Psoas muscle (tissue), 7 donors: ENCODE measurements at regions not wholly inside any gene's neighbourhood (a gene's known extent, or its start where the extent isn't known, plus 50 kb on each side); places are given as distances from the start of the nearest gene placed in this dataset.

Experiments
- ATAC-seq, 4 donors: fragments of 200-7000 bp; cut with Tn5 transposase; one replicate each; pipeline ENCODE4 v1.9.1; 2020; ENCODE audit warnings: moderate library complexity in 3 of 4, mild to moderate bottlenecking in 2 of 4
- DNase-seq, 2 donors: peaks; one replicate each; pipeline ENCODE4 v3.0.0-alpha.2; 2020
- H3K27ac ChIP-seq: fragments of 200-600 bp; one replicate; pipeline ENCODE4 v1.8.0; 2022
- H3K27me3 ChIP-seq, 3 donors: fragments of 200-600 bp in 1 of 3; one replicate each; pipeline versions ENCODE4 v1.6.1 to v1.8.0; 2013 to 2022; ENCODE audit warnings: low read length in 2 of 3, mild to moderate bottlenecking in 2 of 3, moderate library complexity in 1 of 3; ENCODE audit not compliant: insufficient read depth in 3 of 3
- H3K36me3 ChIP-seq, 2 donors: fragments of 200-600 bp in 1 of 2; one replicate each; pipeline versions ENCODE4 v1.6.1 to v1.8.0; 2013 to 2022; ENCODE audit warnings: low read depth in 1 of 2, mild to moderate bottlenecking in 1 of 2, moderate library complexity in 1 of 2; ENCODE audit not compliant: insufficient read depth in 1 of 2
- H3K4me1 ChIP-seq: fragments of 200-600 bp; one replicate; pipeline ENCODE4 v1.8.0; 2022
- H3K4me3 ChIP-seq: fragments of 200-600 bp; one replicate; pipeline ENCODE4 v1.8.0; 2022; ENCODE audit warnings: mild to moderate bottlenecking
- H3K9me3 ChIP-seq: fragments of 200-600 bp; one replicate; pipeline ENCODE4 v1.8.0; 2022
- CTCF ChIP-seq: fragments of 200-600 bp; IDR thresholded peaks from one replicate; pipeline ENCODE4 v1.8.0; 2022; ENCODE audit warnings: antibody characterized with exemption
- WGBS, 3 donors: extraction: QIAGEN DNeasy Blood & Tissue Kit; methylation state at CpG; one replicate each; pipeline versions ENCODE4 v1.1.6 to v1.1.7; 2013; 5-methylcytosine and 5-hydroxymethylcytosine counted together
- intact Hi-C, 2 donors: fragments of 100-400 bp; cut with DNase I; formaldehyde crosslinking; loops; one replicate each; pipeline versions ENCODE4 v1.11.0 to v1.14.2; 2022
- donor health status: healthy with polysubstance abuse.
- donor health status: DM: no; HTN: no; CAD: no; lungs with moderate emphysema.
- donor health status: Bipolar disorder and iron deficiency.
- donor health status: healthy.
- donor health status: DM: yes; HTN: yes; CAD: no.
- donor health status: DM: no; HTN: no; CAD: no.
- donor health status: DM: yes; HTN: yes; CAD: no.

GRCh38 chr9:89839449-89839848, 234.6 kb downstream of the GADD45G start:
- Histone ChIP-seq H3K9me3 (no peaks in the 10 kb centered on the region), H3K27ac (no peak overlapping the region), H3K27me3 (peaks cover 0 to 2% (median 0%) of the 10 kb centered on the region in 3 donors), H3K36me3 (no peaks in the 10 kb centered on the region), H3K4me1 (no peaks in the 10 kb centered on the region), H3K4me3 (no peak overlapping the region)
- DNase-seq, result no peak
- intact Hi-C loops, result no loop called here
- no peak for ATAC-seq
- 48 to 70% (median 69%) methylated on average over 4 of the region's 4 CpGs for WGBS, 3 donors
- TF ChIP-seq CTCF, result no peak

- no peak for TF ChIP-seq CTCF
- H3K4me3 ChIP-seq, result no peak overlapping the region
- WGBS, 3 donors, result 73 to 82% (median 82%) methylated on average over 7 of the region's 7 CpGs
- intact Hi-C loops, result no loop called here
- no peak for DNase-seq
- ATAC-seq, result no peak
- peaks cover 0 to 2% (median 0%) of the 10 kb centered on the region in 3 donors for H3K27me3 ChIP-seq
- H3K36me3 ChIP-seq, result no peaks in the 10 kb centered on the region
- no peak overlapping the region for H3K27ac ChIP-seq
- H3K9me3 ChIP-seq, result no peaks in the 10 kb centered on the region
- no peaks in the 10 kb centered on the region for H3K4me1 ChIP-seq
These were observed 235.1 kb downstream of the GADD45G start for GRCh38 chr9:89839952-89840351.

GRCh38 chr9:89841456-89841855, 236.6 kb downstream of the GADD45G start:
- H3K4me1 ChIP-seq, result no peaks in the 10 kb centered on the region
- H3K9me3 ChIP-seq, result no peaks in the 10 kb centered on the region
- 96 to 97% (median 96%) methylated on average over 5 of the region's 5 CpGs for WGBS, 3 donors
- no peaks in the 10 kb centered on the region for H3K36me3 ChIP-seq
- DNase-seq, result no peak
- intact Hi-C loops, result no loop called here
- peaks cover 0 to 2% (median 0%) of the 10 kb centered on the region in 3 donors for H3K27me3 ChIP-seq
- H3K27ac ChIP-seq, result no peak overlapping the region
- no peak for TF ChIP-seq CTCF
- no peak for ATAC-seq
- H3K4me3 ChIP-seq, result no peak overlapping the region

GRCh38 chr9:89842267-89842768, 237.5 kb downstream of the GADD45G start:
- WGBS, 3 donors, result 75 to 92% (median 78%) methylated on average over 8 of the region's 8 CpGs
- Histone ChIP-seq H3K9me3 (no peaks in the 10 kb centered on the region), H3K4me1 (no peaks in the 10 kb centered on the region), H3K27ac (no peak overlapping the region), H3K27me3 (peaks cover 0 to 2% (median 0%) of the 10 kb centered on the region in 3 donors), H3K4me3 (no peak overlapping the region), H3K36me3 (no peaks in the 10 kb centered on the region)
- DNase-seq (no peak), ATAC-seq (no peak)
- no peak for TF ChIP-seq CTCF
- intact Hi-C loops, result no loop called here

- H3K9me3 ChIP-seq, result no peaks in the 10 kb centered on the region
- H3K27me3 ChIP-seq, result peaks cover 0 to 2% (median 0%) of the 10 kb centered on the region in 3 donors
- H3K36me3 ChIP-seq, result no peaks in the 10 kb centered on the region
- DNase-seq, result no peak
- H3K4me3 ChIP-seq, result no peak overlapping the region
- TF ChIP-seq CTCF, result no peak
- no peak for ATAC-seq
- WGBS, 3 donors, result 76 to 95% (median 81%) methylated on average over 5 of the region's 5 CpGs
- H3K27ac ChIP-seq, result no peak overlapping the region
- H3K4me1 ChIP-seq, result no peaks in the 10 kb centered on the region
- intact Hi-C loops, result no loop called here
These were observed 238.3 kb downstream of the GADD45G start for GRCh38 chr9:89843074-89843473.
